SH-SY5Y (cell line): ENCODE measurements at regions not wholly inside any gene's neighbourhood (a gene's known extent, or its start where the extent isn't known, plus 50 kb on each side); places are given as distances from the start of the nearest gene placed in this dataset.

ENCODE experiments used
- GATA2 ChIP-seq: IDR thresholded peaks from 2 replicates; pipeline ENCODE4 v1.6.1; 2011; ENCODE audit warnings: mild to moderate bottlenecking, low read depth, low read length
- GATA3 ChIP-seq: IDR thresholded peaks from 2 replicates; pipeline ENCODE4 v1.6.1; 2011; ENCODE audit warnings: low read depth, mild to moderate bottlenecking, low read length, moderate library complexity

- TF ChIP-seq GATA2 (no peak), GATA3 (no peak)
These were observed 113.6 kb downstream of the ACTL7B start for GRCh38 chr9:108742191-108742590.
